ENCODE measurements at regions not wholly inside any gene's neighbourhood (a gene's known extent, or its start where the extent isn't known, plus 50 kb on each side); places are given as distances from the start of the nearest gene placed in this dataset.

DNA sequence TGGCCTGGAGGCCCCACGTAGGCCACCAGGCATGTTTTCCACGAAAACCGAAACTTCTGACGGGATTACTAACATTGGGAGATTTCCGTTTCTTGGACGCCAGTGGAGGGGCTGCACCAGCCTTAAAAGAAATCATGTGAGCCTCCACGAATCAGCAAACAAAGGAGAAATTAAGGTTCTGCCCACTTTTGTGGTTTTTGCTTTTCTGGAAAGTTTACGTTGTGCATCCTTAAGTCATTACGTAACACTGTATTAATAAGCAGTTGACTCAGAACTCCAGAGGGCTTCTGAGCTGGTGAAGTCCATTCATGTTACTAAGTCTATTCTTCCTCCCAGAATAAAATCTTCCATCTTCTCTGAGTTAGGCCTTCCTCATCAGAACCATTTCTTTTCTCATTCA is 168.5 kb downstream of the PSMG1 start:
- ATAC-seq (ENCODE audit: low FRiP score in 2 of 2) (peak in 1 of 2 donors; percentile 68), DNase-seq (peak in 1 of 2 donors; percentile 35)
- Histone ChIP-seq H3K4me1 (peaks cover 21 to 42% (median 29%) of the 10 kb centered on the region in 4 donors), H3K9me3 (no peaks in the 10 kb centered on the region), H3K4me3 (no peak overlapping the region), H3K36me3 (no peaks in the 10 kb centered on the region), H3K27ac (peak overlapping the region in 3 of 4 donors; percentile 24 to 49 (median 24)), H3K27me3 (no peaks in the 10 kb centered on the region)
- peak; percentile 21 to 61 for TF ChIP-seq POLR2AphosphoS5 (IDR thresholded peaks at IDR 0.05)
- peak in 1 of 4 donors; percentile 11 for TF ChIP-seq EP300 (IDR thresholded peaks at IDR 0.05)
- no peak for TF ChIP-seq CTCF (IDR thresholded peaks at IDR 0.05)
- TF ChIP-seq POLR2A (IDR thresholded peaks at IDR 0.05) = peak in 1 of 4 donors; percentile 32
- 53 to 76% methylated on average over 9 of the region's 9 CpGs for WGBS, 2 donors

GRCh38 chr21:39012326-39013230 is 170.7 kb downstream of the PSMG1 start:
- no peaks in the 10 kb centered on the region for H3K9me3 ChIP-seq
- no peak for DNase-seq
- TF ChIP-seq POLR2AphosphoS5 (IDR thresholded peaks at IDR 0.05) (no peak), CTCF (IDR thresholded peaks at IDR 0.05) (no peak), POLR2A (IDR thresholded peaks at IDR 0.05) (no peak), EP300 (IDR thresholded peaks at IDR 0.05) (no peak)
- WGBS, 2 donors = 86 to 88% methylated on average over 13 to 15 of the region's 15 CpGs
- H3K27me3 ChIP-seq = no peaks in the 10 kb centered on the region
- no peak for ATAC-seq (ENCODE audit: low FRiP score in 2 of 2)
- H3K27ac ChIP-seq = no peak overlapping the region
- H3K4me1 ChIP-seq = peaks cover 28 to 50% (median 35%) of the 10 kb centered on the region in 4 donors
- H3K36me3 ChIP-seq = no peaks in the 10 kb centered on the region
- no peak overlapping the region for H3K4me3 ChIP-seq

GRCh38 chr21:39011911-39012310 is 171.3 kb downstream of the PSMG1 start:
- ATAC-seq (ENCODE audit: low FRiP score in 2 of 2) = no peak
- WGBS, 2 donors = 94 to 95% methylated on average over 3 of the region's 3 CpGs
- H3K4me1 ChIP-seq = peaks cover 35 to 56% (median 41%) of the 10 kb centered on the region in 4 donors

GRCh38 chr21:39010629-39011404 is 172.4 kb downstream of the PSMG1 start:
- no peaks in the 10 kb centered on the region for H3K9me3 ChIP-seq
- H3K36me3 ChIP-seq = no peaks in the 10 kb centered on the region
- H3K27ac ChIP-seq = peak overlapping the region; percentile 19 to 69 (median 57)
- no peaks in the 10 kb centered on the region for H3K27me3 ChIP-seq
- DNase-seq (peak in 1 of 2 donors; percentile 82), ATAC-seq (ENCODE audit: low FRiP score in 2 of 2) (peak; percentile 9 to 31)
- peak in 1 of 4 donors; percentile 30 for TF ChIP-seq POLR2A (IDR thresholded peaks at IDR 0.05)
- TF ChIP-seq POLR2AphosphoS5 (IDR thresholded peaks at IDR 0.05) = peak in 1 of 2 donors; percentile 6
- no peak for TF ChIP-seq EP300 (IDR thresholded peaks at IDR 0.05)
- no peak for TF ChIP-seq CTCF (IDR thresholded peaks at IDR 0.05)
- H3K4me3 ChIP-seq = no peak overlapping the region
- WGBS, 2 donors = 49 to 52% methylated on average over 15 to 16 of the region's 16 CpGs
- peaks cover 40 to 59% (median 50%) of the 10 kb centered on the region in 4 donors for H3K4me1 ChIP-seq

More at GRCh38 chr21:39011911-39012310, 171.3 kb downstream of the PSMG1 start:
- TF ChIP-seq POLR2AphosphoS5 (IDR thresholded peaks at IDR 0.05) (no peak), EP300 (IDR thresholded peaks at IDR 0.05) (no peak), CTCF (IDR thresholded peaks at IDR 0.05) (no peak), POLR2A (IDR thresholded peaks at IDR 0.05) (no peak)
- peak overlapping the region in 1 of 4 donors; percentile 69 for H3K27ac ChIP-seq
- DNase-seq = no peak
- no peaks in the 10 kb centered on the region for H3K27me3 ChIP-seq
- no peaks in the 10 kb centered on the region for H3K36me3 ChIP-seq
- no peaks in the 10 kb centered on the region for H3K9me3 ChIP-seq
- H3K4me3 ChIP-seq = no peak overlapping the region

Data from upper lobe of left lung (tissue), 6 donors.